Uterus (tissue), 3 donors: ENCODE measurements at regions not wholly inside any gene's neighbourhood (a gene's known extent, or its start where the extent isn't known, plus 50 kb on each side); places are given as distances from the start of the nearest gene placed in this dataset.
"Not testable (repeated sequence)": the region's sequence is repeated elsewhere in the genome, so short reads cannot be mapped to it uniquely, and the experiment has no call there.

ENCODE experiments used
- DNase-seq, 2 donors: peaks; one replicate each; pipeline ENCODE4 v3.0.0-alpha.2; 2019 to 2020
- H3K27ac ChIP-seq, 2 donors: fragments of 200-600 bp; sonication (generic); 1 replicate in 1 of 2; 2 replicates in 1 of 2; pipeline ENCODE4 v1.5.1; 2016 to 2018
- H3K27me3 ChIP-seq, 2 donors: fragments of 200-600 bp; sonication (generic); one replicate each; pipeline ENCODE4 v1.5.1; 2018 to 2019; ENCODE audit warnings: control low read depth in 1 of 2
- H3K36me3 ChIP-seq, 2 donors: fragments of 200-600 bp; sonication (generic); one replicate each; pipeline ENCODE4 v1.5.1; 2019; ENCODE audit warnings: control low read depth in 1 of 2
- H3K4me1 ChIP-seq, 2 donors: fragments of 200-600 bp; sonication (generic); one replicate each; pipeline ENCODE4 v1.5.1; 2018 to 2019; ENCODE audit warnings: control low read depth in 1 of 2
- H3K4me3 ChIP-seq, 2 donors: fragments of 200-600 bp; sonication (generic); 1 replicate in 1 of 2; 2 replicates in 1 of 2; pipeline ENCODE4 v1.5.1; 2018 to 2019; ENCODE audit warnings: mild to moderate bottlenecking in 1 of 2
- H3K9me3 ChIP-seq, 2 donors: fragments of 200-600 bp; sonication (generic); one replicate each; pipeline ENCODE4 v1.5.1; 2019; ENCODE audit warnings: control low read depth in 1 of 2
- CTCF ChIP-seq, 4 experiments: fragments of 200-600 bp in 2 of 4; fragments of 450-650 bp in 2 of 4; sonication (generic) in 2 of 4; IDR thresholded peaks; one replicate each; pipeline ENCODE4 v1.5.1; 2016 to 2019; ENCODE audit warnings: antibody characterized with exemption in 4 of 4, mild to moderate bottlenecking in 2 of 4, moderate library complexity in 1 of 4
- POLR2A ChIP-seq, 2 donors: fragments of 450-650 bp; IDR thresholded peaks; one replicate each; pipeline ENCODE4 v1.6.1; 2016; ENCODE audit warnings: antibody characterized with exemption in 2 of 2, mild to moderate bottlenecking in 1 of 2, moderate library complexity in 1 of 2
- intact Hi-C: fragments of 100-400 bp; cut with DNase I; formaldehyde crosslinking; loops from one replicate; pipeline ENCODE4 v1.15.1; 2023; ENCODE audit warnings: low total_unique reads
- donor health status: DM: yes; HTN: yes; CAD: no.

GRCh38 chrX:33908074-33908473, 224.0 kb downstream of the FAM47A start:
- Histone ChIP-seq H3K27me3 (no peaks in the 10 kb centered on the region), H3K36me3 (no peaks in the 10 kb centered on the region), H3K4me3 (no peak overlapping the region), H3K4me1 (no peaks in the 10 kb centered on the region), H3K9me3 (no peaks in the 10 kb centered on the region), H3K27ac (no peak overlapping the region)
- intact Hi-C loops = no loop called here
- TF ChIP-seq CTCF (IDR thresholded peaks at IDR 0.05) (no peak), POLR2A (IDR thresholded peaks at IDR 0.05) (no peak)
- no peak for DNase-seq

GRCh38 chrX:33906971-33907370, 225.1 kb downstream of the FAM47A start:
- Histone ChIP-seq H3K36me3 (no peaks in the 10 kb centered on the region), H3K4me3 (no peak overlapping the region), H3K4me1 (no peaks in the 10 kb centered on the region), H3K27ac (no peak overlapping the region), H3K9me3 (no peaks in the 10 kb centered on the region), H3K27me3 (no peaks in the 10 kb centered on the region)
- TF ChIP-seq CTCF (IDR thresholded peaks at IDR 0.05) = no peak
- TF ChIP-seq POLR2A (IDR thresholded peaks at IDR 0.05) = no peak
- DNase-seq = no peak
- intact Hi-C loops = no loop called here

GRCh38 chrX:33892670-33893069, 239.4 kb downstream of the FAM47A start:
- Histone ChIP-seq H3K9me3 (no peaks in the 10 kb centered on the region), H3K36me3 (no peaks in the 10 kb centered on the region), H3K27ac (no peak overlapping the region), H3K4me3 (no peak overlapping the region), H3K4me1 (no peaks in the 10 kb centered on the region), H3K27me3 (no peaks in the 10 kb centered on the region)
- intact Hi-C loops = no loop called here
- TF ChIP-seq CTCF (IDR thresholded peaks at IDR 0.05) (no peak), POLR2A (IDR thresholded peaks at IDR 0.05) (no peak)
- no peak for DNase-seq

- Histone ChIP-seq H3K9me3 (no peaks in the 10 kb centered on the region), H3K4me1 (no peaks in the 10 kb centered on the region), H3K36me3 (no peaks in the 10 kb centered on the region), H3K4me3 (no peak overlapping the region), H3K27me3 (no peaks in the 10 kb centered on the region), H3K27ac (no peak overlapping the region)
- intact Hi-C loops = no loop called here
- no peak for TF ChIP-seq CTCF (IDR thresholded peaks at IDR 0.05)
- TF ChIP-seq POLR2A (IDR thresholded peaks at IDR 0.05) = no peak
- DNase-seq = no peak
Observed at GRCh38 chrX:33855251-33855650, 276.9 kb downstream of the FAM47A start.

- intact Hi-C loops, H3K4me3 ChIP-seq, H3K27me3 ChIP-seq, H3K9me3 ChIP-seq, H3K36me3 ChIP-seq, H3K27ac ChIP-seq, H3K4me1 ChIP-seq, DNase-seq: not testable (repeated sequence)
Observed at GRCh38 chrX:33852146-33852545, 280.0 kb downstream of the FAM47A start.

GRCh38 chrX:33840176-33840575, 291.9 kb downstream of the FAM47A start:
- no peak for DNase-seq
- no peaks in the 10 kb centered on the region for H3K9me3 ChIP-seq
- intact Hi-C loops = no loop called here

More at GRCh38 chrX:33840176-33840575, 291.9 kb downstream of the FAM47A start:
- Histone ChIP-seq H3K27me3 (no peaks in the 10 kb centered on the region), H3K4me1 (no peaks in the 10 kb centered on the region), H3K4me3 (no peak overlapping the region), H3K36me3 (no peaks in the 10 kb centered on the region), H3K27ac (no peak overlapping the region)
- no peak for TF ChIP-seq CTCF (IDR thresholded peaks at IDR 0.05)
- no peak for TF ChIP-seq POLR2A (IDR thresholded peaks at IDR 0.05)
